ENCODE measurements at regions not wholly inside any gene's neighbourhood (a gene's known extent, or its start where the extent isn't known, plus 50 kb on each side); places are given as distances from the start of the nearest gene placed in this dataset.

- no peak for DNase-seq
These were observed 441.4 kb upstream of the COBL start for GRCh38 chr7:51757960-51758359.

- peak in 1 of 2 experiments; percentile 3 for DNase-seq
These were observed 416.3 kb upstream of the COBL start for GRCh38 chr7:51732951-51733350.

GRCh38 chr7:51732116-51732515 lies 415.5 kb upstream of the COBL start:
- no peak for DNase-seq

GRCh38 chr7:51731075-51731474 lies 414.5 kb upstream of the COBL start:
- DNase-seq = no peak

- no peak for DNase-seq
These were observed 410.8 kb upstream of the COBL start for GRCh38 chr7:51727441-51727840.

- no peak for DNase-seq
These were observed 390.2 kb upstream of the COBL start for GRCh38 chr7:51706851-51707250.

- no peak for DNase-seq
These were observed 389.1 kb upstream of the COBL start for GRCh38 chr7:51705701-51706100.

GRCh38 chr7:51702673-51703072 lies 386.1 kb upstream of the COBL start:
- no peak for DNase-seq

GRCh38 chr7:51701935-51702334 lies 385.3 kb upstream of the COBL start:
- DNase-seq = no peak

GRCh38 chr7:51700593-51701215 lies 384.1 kb upstream of the COBL start:
- no peak for DNase-seq

- no peak for DNase-seq
These were observed 376.6 kb upstream of the COBL start for GRCh38 chr7:51693258-51693657.

- no peak for DNase-seq
These were observed 372.9 kb upstream of the COBL start for GRCh38 chr7:51689547-51689946.

GRCh38 chr7:51685794-51686193 lies 369.2 kb upstream of the COBL start:
- no peak for DNase-seq

- DNase-seq = no peak
These were observed 364.2 kb upstream of the COBL start for GRCh38 chr7:51680594-51681399.

GRCh38 chr7:51679358-51679757 lies 362.7 kb upstream of the COBL start:
- DNase-seq = no peak

GRCh38 chr7:51666751-51667150 lies 350.1 kb upstream of the COBL start:
- DNase-seq = no peak

- DNase-seq = no peak
These were observed 349.7 kb upstream of the COBL start for GRCh38 chr7:51666266-51666665.

GRCh38 chr7:51665045-51665780 lies 348.6 kb upstream of the COBL start:
- DNase-seq = no peak

- DNase-seq = no peak
These were observed 343.9 kb upstream of the COBL start for GRCh38 chr7:51660516-51660915.

- no peak for DNase-seq
These were observed 342.1 kb upstream of the COBL start for GRCh38 chr7:51658684-51659083.

GRCh38 chr7:51647931-51648351 lies 331.3 kb upstream of the COBL start:
- DNase-seq = no peak

- no peak for DNase-seq
These were observed 330.9 kb upstream of the COBL start for GRCh38 chr7:51647486-51647885.

GRCh38 chr7:51645702-51646298 lies 329.2 kb upstream of the COBL start:
- DNase-seq = no peak

- no peak for DNase-seq
These were observed 328.6 kb upstream of the COBL start for GRCh38 chr7:51645255-51645654.

All from NCI-H1930 (cell line).